Activated CD4-positive, alpha-beta T cell treated with anti-CD3 and anti-CD28 coated beads for 4 hours (primary cell): ENCODE measurements at regions not wholly inside any gene's neighbourhood (a gene's known extent, or its start where the extent isn't known, plus 50 kb on each side); places are given as distances from the start of the nearest gene placed in this dataset.

ENCODE experiments used
- DNase-seq, 2 donors: peaks; one replicate each; pipeline ENCODE4 v3.0.0-alpha.2; 2020

DNA sequence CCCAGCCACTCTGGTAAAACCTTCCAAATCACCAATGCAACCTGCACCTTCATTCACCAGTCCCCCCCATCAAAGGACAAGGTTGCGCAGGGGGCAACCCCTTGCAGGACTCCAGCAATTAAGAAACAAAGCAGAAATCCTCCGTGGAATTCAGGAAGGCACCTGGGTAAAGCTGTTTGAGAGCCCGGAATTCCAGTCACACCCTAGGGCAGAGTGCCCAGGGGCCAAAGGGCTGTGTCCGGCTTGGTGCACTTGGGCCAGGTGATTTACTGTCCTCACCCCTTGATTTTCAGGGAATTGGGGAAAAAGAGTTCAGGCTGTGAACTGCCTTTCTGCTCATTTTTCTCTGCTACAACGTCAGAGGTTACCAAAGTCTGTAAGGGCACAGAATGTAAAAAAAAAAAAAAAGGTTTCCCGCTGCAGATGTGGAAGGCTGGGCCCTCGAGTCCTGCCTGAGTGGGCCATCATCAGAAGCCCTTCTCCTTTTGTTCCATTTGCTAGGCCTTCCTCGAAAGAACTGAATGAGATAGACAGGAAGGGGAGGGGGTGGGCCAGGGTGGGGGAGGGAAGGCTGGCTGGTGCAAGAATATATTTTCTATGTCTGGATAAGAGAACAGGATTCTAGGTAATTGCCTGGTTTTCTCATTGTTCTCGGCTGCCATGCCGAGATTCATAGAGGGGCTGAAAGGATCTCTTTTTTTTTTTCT is 266.5 kb upstream of the PSMD7 start:
- DNase-seq, result no peak

DNA sequence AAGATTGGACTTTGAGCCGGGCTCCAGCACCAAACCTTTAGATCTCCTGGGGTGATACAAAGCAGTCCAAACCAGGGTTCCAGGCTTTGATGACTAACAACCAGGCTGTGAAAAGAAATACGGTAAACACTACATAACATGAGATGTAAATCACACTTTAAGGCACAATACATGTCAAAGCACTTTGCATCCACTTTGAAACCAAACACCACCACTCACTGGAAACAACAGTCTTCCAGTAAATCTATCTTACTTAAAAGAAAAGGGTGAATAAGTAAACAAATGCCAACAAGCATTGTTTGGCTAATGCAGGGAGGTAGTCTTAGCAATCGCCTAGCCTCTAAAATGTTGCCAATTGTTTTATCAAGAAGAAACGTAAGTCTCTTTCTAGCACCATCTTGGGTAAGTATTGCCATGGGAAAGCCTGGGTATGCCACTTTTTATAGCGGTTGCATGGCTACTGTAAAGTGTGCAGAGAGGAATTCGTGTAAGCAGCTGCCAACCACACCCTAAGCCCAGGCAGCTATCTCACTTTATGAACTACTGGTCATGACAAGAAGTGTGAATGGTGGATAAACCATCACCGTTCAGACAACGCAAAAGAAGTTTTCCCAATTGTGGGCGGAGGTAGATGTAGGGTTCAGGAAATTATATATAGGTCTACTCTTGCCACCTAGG is 267.4 kb upstream of the PSMD7 start:
- DNase-seq, result no peak

DNA sequence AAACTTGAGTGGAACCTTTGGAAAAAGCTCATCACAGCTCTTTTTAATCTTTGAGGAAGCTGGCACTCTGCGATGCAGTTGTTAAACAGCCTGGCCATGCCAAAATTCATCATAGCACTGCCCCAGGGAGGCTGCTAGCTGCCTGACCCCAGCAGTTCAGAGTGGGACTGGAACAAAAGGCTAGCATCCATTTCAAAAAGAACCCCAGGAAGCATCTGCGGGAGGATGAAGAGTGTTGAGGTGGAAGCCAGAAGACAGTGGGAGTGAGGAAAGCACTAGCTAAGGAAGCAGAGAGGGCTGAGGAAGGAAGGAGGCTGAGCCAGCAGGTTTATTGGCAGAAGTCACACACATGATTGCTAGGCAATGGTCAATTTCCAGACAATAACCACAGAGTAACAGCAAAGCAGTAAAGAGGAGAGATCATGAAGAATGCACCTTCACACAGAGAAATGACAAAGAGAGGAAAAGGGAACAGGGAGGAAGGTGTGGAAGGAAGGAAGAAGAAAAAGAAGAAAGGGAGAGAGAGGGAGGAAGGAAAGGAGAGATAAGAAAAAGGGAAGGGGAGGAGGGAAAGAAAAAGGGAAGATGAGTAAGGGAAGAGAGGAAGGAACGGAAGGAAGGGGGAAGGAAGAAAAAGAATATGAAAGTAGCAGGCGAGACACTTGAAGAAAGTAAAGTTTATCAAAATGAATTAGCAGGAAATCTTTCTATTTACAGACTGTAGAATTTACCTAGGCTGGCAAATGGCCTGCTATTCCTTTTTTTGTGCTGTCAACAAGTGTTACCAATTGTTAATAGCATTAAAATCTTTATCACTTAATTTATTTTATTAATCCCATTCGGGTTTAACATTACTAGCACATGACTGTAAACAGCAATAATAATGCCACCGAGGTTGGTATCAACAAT is 270.0 kb upstream of the PSMD7 start:
- no peak for DNase-seq

DNA sequence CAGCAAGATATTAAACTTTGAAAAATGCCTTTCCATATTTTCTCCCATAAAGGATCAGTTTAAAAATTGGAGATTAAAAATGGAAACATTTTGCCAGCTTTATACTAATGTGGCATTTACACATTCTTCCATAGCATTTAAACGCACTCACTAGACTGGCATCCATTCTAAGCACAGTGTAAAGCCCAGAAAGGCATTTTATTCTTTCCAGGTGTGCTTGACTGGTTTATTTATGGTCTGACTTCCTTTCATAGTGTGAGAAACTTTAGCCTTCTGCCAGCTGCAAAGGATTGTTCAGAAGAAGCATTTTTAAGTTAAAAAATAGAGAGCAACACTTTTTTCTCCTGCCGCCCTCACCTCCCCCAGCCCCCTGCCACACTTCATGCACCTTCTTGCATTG is 271.7 kb upstream of the PSMD7 start:
- no peak for DNase-seq

DNA sequence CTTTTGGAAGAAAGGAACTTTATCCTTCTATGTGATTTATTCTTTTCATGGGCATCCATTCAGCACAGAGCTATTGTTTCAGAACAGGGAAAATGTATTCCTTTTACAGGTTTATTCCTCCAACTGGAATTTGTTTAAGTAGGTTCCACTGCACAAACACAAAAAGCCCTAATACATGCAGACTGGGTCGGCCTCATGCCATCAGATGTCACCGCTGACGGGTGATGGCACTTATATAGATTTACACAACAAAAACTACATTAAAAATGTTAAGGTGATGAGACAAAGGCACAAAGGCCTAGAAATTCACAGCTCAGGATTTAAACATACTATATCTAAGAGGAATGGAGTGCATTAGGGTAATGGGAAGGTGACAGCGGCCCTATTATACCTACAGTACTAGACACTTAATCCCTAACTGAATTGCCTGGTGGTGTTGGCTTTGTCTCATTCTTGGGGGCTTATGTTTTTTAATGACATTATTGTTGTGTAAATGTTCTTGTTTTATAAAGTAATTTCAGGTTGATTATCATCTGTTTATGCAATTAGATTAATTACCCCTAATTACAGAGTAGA is 276.4 kb upstream of the PSMD7 start:
- DNase-seq, result no peak

DNA sequence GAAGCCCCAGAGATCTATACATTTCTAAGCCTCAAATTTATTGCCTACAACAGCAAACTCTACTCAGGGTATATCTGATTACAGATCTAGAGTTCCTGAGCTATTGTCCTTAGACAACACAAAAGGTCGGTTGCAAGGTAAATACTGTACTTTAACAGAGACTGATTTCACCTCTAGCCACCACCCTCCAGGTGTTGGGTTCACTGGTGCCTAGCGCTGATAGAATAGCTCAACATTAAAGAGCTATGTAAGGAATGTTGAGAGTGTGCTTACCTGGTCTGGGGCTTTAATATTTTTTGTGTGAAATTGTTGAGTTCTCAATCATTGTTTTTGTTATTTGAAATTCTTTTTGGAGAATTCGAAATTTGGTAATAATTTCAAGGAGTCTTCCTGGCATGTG is 277.0 kb upstream of the PSMD7 start:
- DNase-seq, result no peak

DNA sequence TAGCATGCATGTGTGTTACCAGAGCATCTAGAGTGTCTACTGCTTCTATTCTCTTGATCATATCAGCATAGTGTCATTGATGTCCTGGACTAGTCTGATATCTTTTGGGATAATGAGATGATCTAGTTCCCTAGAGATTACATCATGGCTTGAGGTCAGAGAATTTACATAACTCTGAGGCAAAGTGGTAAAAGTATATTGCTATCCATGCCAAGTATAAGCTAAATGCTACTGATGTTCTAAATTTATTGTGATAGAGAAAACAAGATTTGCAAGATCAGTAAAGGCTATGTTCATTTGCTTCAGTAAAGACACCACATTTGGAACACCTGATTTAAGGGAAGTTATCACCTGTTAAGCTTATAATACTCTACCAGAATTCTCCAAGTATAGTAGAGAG is 280.7 kb upstream of the PSMD7 start:
- no peak for DNase-seq

DNA sequence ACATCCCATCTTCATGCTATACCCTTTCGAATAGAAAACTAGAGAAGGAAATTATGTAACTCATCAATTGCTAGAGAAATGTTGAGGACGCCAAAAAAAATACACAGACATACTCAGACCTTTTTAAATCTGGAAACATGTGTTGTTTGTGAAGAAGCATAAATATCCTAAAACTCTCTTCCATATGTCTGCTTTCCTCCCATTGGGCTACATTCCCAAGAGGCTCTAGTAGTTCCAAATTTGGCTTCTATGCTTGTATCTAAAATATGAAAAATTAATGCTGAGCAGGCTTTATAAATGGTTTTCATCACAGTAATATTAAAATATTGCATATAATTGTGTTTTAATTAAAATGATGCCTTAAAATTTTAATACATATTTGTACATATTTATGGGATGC is 297.9 kb upstream of the PSMD7 start:
- DNase-seq, result no peak

DNA sequence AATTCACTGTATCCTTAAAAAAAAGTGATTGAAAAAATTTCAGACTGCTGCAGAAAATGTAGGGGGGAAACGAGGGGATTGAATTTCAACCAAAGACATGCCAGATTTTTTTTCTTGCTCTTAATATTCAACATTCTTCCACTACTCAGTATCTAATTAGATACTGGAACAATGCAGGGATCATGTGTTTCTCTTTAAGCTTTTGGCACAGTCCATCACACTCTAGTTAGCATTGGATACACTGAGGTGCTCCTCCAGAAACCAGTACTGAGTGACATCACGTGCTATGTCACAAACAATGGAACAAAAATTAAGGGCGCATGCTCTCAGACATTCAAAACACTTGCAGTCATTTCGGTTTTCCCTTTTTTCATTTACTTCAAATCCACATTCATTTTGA is 298.6 kb upstream of the PSMD7 start:
- DNase-seq, result no peak

DNA sequence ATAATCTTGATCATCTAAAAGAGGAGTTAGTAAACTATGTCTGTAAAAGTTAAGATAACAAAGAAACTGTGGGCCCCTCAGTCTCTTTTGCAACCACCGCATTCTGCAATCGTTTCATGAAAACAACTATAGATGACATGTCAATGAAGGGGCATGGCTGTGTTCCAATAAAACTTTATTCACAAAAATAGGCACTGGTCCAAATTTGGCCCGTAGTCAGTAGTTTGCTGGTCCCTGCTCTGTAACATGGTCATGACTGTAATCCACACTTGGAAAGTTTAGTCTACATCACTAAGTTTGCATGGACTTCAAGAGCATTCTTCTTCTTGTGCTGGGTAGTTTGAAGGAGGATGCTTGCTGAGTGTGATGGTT is 299.3 kb upstream of the PSMD7 start:
- DNase-seq, result no peak

DNA sequence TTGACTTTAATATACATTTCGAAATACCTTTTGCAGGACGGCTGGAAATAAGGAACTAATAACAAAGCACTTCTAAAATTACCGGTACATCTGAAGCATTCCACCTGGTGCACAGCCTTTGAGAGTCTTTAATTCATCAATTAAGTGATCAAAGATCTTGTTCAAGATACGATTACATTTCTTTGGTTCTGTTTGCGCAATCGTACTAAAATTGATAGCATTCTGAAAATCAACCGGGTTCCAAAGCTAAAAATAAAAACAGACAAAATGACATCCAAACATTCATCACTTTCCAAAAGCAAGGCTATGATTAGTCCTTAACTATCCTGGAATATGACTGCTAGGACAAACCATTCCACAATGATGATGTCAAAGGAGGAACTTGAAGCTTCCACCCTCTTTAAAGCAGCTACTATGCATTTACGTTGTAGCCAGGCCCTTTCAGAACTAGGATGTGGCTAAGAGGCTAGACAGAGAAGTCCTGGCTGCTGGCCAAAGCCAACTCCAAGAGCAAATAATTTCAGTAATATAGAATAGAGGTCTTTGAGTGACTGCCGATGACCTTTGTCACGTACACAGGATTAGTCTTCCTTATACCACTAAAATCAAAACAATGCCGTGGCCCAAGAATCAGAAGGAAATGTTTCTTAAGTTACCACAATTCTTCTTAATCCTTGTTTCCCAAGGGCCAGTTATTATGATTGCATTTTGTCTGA is 299.8 kb upstream of the PSMD7 start:
- no peak for DNase-seq

DNA sequence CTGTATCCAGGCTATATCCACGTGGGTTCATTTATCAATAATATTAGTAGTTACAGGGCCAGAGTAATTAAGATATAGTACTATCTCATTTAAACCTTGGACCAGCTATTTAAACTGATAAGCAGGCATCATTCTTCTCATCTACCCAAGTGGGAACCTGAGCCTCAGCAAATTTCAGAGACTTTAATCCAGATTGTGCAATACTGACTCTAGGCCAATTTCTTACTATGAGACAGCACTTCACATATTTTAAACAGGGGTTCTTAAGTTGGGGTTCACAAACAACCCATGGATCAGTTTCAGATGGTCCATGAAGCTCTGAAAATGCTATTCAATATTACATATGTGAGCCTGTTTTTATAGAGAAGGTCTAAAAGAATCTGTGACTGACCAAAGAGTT is 302.7 kb upstream of the PSMD7 start:
- no peak for DNase-seq

DNA sequence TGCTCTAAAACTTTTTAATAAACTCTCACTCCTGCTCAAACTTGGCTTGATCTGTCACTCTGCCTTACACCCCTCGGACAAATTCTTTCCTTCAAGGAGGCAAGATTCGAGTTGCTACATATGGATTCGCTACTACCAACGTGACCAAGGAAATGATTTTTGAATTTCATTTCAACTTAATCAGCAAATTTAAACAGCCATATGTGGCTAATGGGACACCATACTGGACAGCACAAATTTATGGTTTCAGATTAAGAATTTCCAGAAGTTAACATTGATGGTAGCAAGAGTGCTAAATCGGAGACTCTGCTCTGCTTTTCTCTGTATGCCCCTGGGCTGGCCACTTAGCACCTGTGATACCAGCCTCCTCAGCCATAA is 318.2 kb upstream of the PSMD7 start:
- no peak for DNase-seq

DNA sequence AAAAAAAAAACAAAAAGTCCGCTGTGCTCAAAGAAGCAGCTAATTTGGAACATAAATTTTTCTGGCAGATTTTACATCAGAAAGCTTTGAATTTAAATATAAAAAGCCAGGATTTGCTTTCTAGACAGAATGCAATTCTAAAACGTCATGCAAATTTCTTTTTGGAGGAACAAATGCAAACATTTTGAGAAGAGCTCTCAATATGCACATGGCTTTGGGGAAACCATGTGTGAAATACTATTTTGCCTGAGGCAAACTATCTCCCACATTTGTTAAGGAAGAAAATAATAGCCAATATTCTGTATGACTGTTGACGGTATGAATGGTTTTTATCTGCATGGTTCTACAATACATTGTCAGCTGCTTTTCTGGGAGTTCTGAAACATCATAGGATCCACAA is 320.0 kb upstream of the PSMD7 start:
- DNase-seq, result no peak

DNA sequence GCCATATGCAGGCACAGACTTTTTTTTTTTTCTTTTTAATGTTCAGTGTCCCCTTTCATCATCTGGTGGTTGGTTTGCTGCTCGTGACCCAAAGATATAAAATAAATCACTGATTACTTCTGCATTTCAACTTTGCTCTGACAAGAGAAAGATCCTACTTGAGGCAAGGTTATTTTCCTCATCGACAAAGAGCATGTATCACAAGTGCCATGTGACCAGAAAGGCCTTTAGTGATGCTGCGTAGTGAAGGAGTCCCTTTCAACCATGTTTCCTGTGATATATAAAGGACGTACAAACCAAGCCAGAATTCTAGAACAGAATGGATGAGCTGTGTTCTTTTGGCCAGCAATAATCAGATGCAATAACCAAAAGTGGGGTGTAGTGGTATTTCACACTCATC is 323.4 kb upstream of the PSMD7 start:
- DNase-seq, result no peak

DNA sequence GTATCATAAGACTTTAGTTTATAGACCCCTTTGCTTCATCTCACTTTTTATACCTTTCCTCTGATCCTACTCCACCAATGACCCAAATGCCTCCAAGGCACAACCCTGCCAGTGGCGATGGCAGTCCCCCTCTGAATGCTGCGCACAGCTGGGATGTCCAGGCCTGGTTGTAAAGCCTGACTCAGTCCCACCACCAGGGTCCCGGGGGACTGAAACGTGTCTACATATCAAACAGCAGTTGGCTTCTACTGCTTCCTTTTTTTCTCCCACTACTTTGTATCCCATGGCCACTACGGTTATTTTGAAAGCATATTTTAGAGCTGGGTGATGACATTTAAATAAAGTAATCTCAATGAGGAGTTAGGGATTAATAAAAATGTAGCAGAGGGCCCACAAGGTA is 329.8 kb upstream of the PSMD7 start:
- DNase-seq, result no peak

DNA sequence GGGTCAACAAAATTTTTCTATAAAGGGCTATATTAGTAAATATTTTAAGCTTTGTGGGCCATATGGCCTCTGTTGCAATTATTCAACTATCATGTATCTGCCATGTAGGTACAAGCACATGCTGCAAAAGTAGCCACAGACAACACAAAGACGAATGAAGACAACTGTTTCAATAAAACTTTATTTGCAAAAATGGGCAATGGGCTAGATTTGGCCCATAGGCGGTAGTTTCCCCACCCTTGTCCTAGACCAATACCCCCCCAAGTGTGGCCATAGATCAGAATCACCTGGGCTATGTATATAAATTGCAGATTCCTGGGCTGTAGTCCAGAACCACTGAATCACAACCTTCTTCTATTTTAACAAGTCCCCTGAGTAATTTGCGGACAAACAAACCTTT is 331.0 kb upstream of the PSMD7 start:
- DNase-seq, result no peak

DNA sequence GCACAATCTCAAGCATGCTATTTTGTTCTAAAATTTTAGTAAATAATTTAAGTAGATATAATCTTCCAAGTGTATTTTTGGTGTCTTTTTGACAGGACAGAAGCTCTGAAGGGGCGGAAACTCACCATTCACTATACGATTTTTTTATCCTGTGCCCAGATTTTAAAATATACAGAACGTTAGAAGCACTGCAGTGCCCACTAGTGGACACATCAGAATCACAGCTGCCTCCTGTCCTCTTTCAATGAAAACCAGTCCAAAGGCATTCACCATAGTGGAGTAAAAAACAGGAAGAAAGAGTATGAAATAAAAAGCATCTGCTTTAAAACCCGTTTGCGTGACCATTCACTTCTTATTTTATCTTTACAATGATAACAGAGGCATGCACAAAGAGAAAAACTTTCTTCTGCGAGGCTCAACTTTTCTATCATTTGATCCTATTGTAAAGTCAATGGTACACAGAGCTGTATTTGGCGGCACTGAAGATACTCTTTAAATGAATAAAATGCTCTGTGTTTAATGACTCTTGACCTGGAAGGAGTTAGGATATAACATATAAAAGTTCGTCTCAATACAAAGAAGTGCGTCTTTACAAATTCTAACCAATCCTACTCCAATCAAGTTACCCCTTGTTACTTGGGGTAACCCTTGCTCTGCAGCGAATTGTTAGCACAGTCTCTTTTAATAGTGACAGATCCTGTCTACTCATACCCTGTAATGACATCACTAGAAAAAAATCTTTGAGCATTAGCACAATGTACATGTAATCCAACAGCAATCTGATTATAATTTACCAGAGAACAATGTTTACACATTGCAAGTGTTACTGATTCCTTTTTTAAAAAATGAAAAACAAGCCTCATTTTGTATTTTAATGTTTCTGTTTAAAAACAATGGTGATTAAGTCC is 339.8 kb upstream of the PSMD7 start:
- DNase-seq, result peak in 1 of 2 donors; percentile 1

DNA sequence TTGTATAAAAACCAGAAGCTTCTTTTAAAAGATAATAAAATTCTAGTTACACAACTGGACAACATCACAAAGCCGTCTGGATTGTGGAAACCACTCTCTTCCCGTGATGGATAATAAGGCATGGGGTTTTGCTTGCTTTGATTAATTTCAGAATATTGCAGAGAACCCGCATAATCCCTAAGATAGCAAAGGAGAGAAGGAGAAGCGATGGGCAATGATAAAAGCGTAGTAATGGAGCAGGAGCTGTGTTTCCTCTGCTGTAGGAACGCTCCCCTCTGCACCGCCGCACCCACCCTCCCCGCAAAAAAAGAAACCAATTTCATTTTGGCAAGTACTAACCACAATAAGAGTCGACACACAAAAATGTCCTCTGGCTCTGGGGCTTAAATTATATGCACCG is 340.9 kb upstream of the PSMD7 start:
- DNase-seq, result no peak

DNA sequence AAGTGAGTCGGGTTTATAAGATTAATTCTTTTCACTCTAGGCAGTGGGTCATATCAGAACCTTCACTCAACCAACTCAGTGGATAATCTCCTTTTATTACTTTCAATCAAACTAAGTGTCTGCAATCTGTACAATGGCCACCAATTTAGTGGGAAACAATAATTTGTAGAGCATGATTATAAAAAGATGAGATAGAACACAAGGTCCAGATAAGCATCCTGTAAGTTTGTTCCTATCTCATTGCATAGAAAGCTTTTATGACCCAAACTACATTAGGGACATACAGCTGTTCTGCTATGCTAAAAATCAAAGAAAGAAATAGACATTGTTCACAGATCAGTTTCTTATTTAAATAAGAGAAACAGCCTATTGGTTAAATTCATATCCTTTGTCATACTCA is 341.4 kb upstream of the PSMD7 start:
- no peak for DNase-seq

DNA sequence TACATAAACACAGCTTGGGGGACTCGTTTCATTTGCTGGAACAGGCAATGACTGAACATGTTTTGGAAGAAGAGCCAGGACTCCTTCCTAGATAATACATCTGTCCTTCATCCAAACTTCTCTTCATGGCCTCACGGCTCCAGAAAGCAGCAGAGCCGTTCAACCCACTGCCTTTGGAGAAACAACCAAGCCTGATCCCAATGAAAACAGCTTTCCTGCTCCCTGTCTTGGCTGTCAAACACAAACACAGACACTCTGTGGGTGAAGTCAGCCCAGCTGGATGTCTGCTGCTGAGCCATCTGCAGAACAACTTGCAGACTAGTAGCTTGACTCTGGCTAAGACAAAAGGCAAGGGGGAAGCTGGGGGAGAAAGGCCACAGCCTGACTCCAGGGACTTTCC is 345.1 kb upstream of the PSMD7 start:
- DNase-seq, result no peak
